Smooth muscle cell (in vitro differentiated cells): ENCODE measurements at regions not wholly inside any gene's neighbourhood (a gene's known extent, or its start where the extent isn't known, plus 50 kb on each side); places are given as distances from the start of the nearest gene placed in this dataset.

Experiments used
- DNase-seq: peaks from one replicate; lab custom pipeline; 2025; ENCODE audit not compliant: unreplicated experiment; lab: John Stamatoyannopoulos, UW
- H2AFZ ChIP-seq: fragments of 200-600 bp; sonication (generic); 2 replicates; pipeline ENCODE4 v1.6.0; 2016; ENCODE audit warnings: antibody characterized with exemption, low read depth, mild to moderate bottlenecking
- H3F3A ChIP-seq: fragments of 200-600 bp; sonication (generic); 2 replicates; pipeline ENCODE4 v1.6.0; 2017; ENCODE audit warnings: antibody characterized with exemption, low read depth
- H3K27ac ChIP-seq: fragments of 200-600 bp; sonication (generic); 2 replicates; pipeline ENCODE4 v1.5.1; 2016; ENCODE audit warnings: low read depth, mild to moderate bottlenecking
- H3K27me3 ChIP-seq: fragments of 200-600 bp; sonication (generic); 2 replicates; pipeline ENCODE4 v1.6.1; 2016; ENCODE audit warnings: low read depth, mild to moderate bottlenecking
- H3K36me3 ChIP-seq: fragments of 200-600 bp; sonication (generic); 2 replicates; pipeline ENCODE4 v1.5.1; 2016; ENCODE audit warnings: low read depth
- H3K4me1 ChIP-seq: fragments of 200-600 bp; sonication (generic); 2 replicates; pipeline ENCODE4 v1.5.1; 2016; ENCODE audit warnings: low read depth
- H3K4me2 ChIP-seq: fragments of 200-600 bp; sonication (generic); 2 replicates; pipeline ENCODE4 v1.6.0; 2016; ENCODE audit warnings: mild to moderate bottlenecking
- H3K4me3 ChIP-seq: fragments of 200-600 bp; sonication (generic); 2 replicates; pipeline ENCODE4 v1.5.1; 2016; ENCODE audit warnings: mild to moderate bottlenecking
- H3K79me2 ChIP-seq: fragments of 200-600 bp; sonication (generic); 2 replicates; pipeline ENCODE4 v1.6.0; 2016; ENCODE audit warnings: low read depth, mild to moderate bottlenecking
- H3K9ac ChIP-seq: fragments of 200-600 bp; sonication (generic); 2 replicates; pipeline ENCODE4 v1.6.0; 2016; ENCODE audit warnings: low read depth
- H3K9me3 ChIP-seq: fragments of 200-600 bp; sonication (generic); replicated peaks from 2 replicates; pipeline ENCODE4 v1.5.1; 2016; ENCODE audit warnings: low read depth
- H4K20me1 ChIP-seq: fragments of 200-600 bp; sonication (generic); 2 replicates; pipeline ENCODE4 v1.6.0; 2016; ENCODE audit warnings: low read depth
- CTCF ChIP-seq: fragments of 200-600 bp; sonication (generic); IDR thresholded peaks from 2 replicates; pipeline ENCODE4 v1.5.1; 2017; ENCODE audit warnings: borderline replicate concordance, mild to moderate bottlenecking, antibody characterized with exemption; ENCODE audit not compliant: insufficient read depth, poor library complexity, severe bottlenecking
- WGBS: methylation state at CpG from one replicate; pipeline ENCODE4 v1.1.7; 2016; ENCODE audit warnings: low lambda C conversion rate; 5-methylcytosine and 5-hydroxymethylcytosine counted together

DNA sequence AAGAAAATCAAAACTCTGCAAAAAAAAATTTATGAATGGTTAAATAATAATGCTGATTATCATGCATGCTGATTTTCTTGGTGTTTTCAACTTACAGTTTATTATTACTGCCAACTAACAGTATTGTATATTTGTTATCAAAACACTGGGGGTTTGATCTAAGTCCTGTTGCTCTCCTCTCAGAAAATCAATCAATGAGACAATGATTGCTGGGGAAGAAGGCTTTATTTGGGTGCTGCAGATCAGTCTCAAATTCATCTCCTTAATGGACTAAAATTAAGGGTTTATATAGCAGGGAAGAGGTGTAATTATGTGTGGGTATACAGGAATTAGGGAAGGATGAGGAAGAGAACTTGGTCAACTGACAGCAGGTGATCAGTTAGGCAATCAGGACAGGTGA, 565.5 kb upstream of the CDH6 start:
- no peak overlapping the region for H3K4me2 ChIP-seq
- no peak for DNase-seq

GRCh38 chr5:30626557-30626956, 566.9 kb upstream of the CDH6 start:
- no peak for TF ChIP-seq CTCF
- Histone ChIP-seq H3K27me3 (no peaks in the 10 kb centered on the region), H3K36me3 (no peaks in the 10 kb centered on the region), H3K79me2 (no peaks in the 10 kb centered on the region), H3K27ac (no peak overlapping the region), H2AFZ (no peak overlapping the region), H3K4me2 (no peak overlapping the region), H4K20me1 (no peaks in the 10 kb centered on the region), H3K9me3 (peaks cover 5% of the 10 kb centered on the region), H3K4me1 (no peaks in the 10 kb centered on the region), H3K9ac (no peak overlapping the region), H3K4me3 (no peak overlapping the region), H3F3A (no peaks in the 10 kb centered on the region)
- 84% methylated on average over 2 of the region's 2 CpGs for WGBS
- DNase-seq = no peak

More for the DNA sequence above, 565.5 kb upstream of the CDH6 start:
- Histone ChIP-seq H3K9me3 (peaks cover 5% of the 10 kb centered on the region), H3K4me1 (no peaks in the 10 kb centered on the region), H3F3A (no peaks in the 10 kb centered on the region), H2AFZ (no peak overlapping the region), H3K27me3 (no peaks in the 10 kb centered on the region), H4K20me1 (no peaks in the 10 kb centered on the region), H3K36me3 (no peaks in the 10 kb centered on the region), H3K79me2 (no peaks in the 10 kb centered on the region), H3K27ac (no peak overlapping the region), H3K4me3 (no peak overlapping the region), H3K9ac (no peak overlapping the region)
- TF ChIP-seq CTCF = no peak

DNA sequence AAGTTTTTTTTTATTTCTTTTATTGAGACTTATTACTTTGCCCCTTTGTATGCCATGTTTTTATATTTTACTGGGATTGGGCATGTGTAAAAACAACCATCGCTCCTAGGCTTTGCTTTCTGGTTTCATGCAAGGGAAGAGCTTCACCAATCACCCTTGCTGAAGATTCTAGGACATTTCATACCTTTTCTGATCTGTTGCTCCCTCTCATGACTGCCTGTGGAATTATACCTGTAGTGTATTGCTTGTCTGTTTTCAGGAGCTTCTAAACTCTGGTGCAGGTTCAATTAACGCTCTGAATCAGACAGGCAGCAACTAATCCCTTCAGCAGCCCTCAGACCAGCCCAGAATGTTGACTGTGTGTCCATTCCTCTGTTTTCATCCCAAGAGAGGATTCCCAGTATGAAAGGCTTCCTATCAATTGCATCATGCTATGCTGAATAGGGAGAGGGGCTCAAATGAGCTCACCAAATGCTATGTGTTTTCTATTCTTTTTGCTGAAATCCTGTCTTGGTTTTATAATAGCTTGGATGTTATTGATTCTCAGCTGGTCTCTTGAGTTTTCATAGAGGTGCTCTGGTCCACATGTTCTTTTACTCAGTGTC, 572.9 kb upstream of the CDH6 start:
- WGBS = 85% methylated on average over 2 of the region's 2 CpGs
- H4K20me1 ChIP-seq = no peaks in the 10 kb centered on the region
- no peak for DNase-seq

More for the DNA sequence above, 572.9 kb upstream of the CDH6 start:
- TF ChIP-seq CTCF = no peak
- Histone ChIP-seq H3F3A (no peaks in the 10 kb centered on the region), H3K27ac (no peak overlapping the region), H3K9me3 (no peaks in the 10 kb centered on the region), H3K9ac (no peak overlapping the region), H3K4me3 (no peak overlapping the region), H3K4me2 (no peak overlapping the region), H3K79me2 (no peaks in the 10 kb centered on the region), H3K27me3 (no peaks in the 10 kb centered on the region), H2AFZ (no peak overlapping the region), H3K4me1 (no peaks in the 10 kb centered on the region), H3K36me3 (no peaks in the 10 kb centered on the region)
